ENCODE measurements at regions not wholly inside any gene's neighbourhood (a gene's known extent, or its start where the extent isn't known, plus 50 kb on each side); places are given as distances from the start of the nearest gene placed in this dataset.
A peak's percentile ranks its signal among the peaks of the same experiment; 100 is the strongest.

GRCh38 chr6:113414511-113414910 is 442.6 kb upstream of the MARCKS start:
- Histone ChIP-seq H3K27me3 (ENCODE audit: insufficient read depth, low read depth, severe bottlenecking) (no peaks in the 10 kb centered on the region), H3K4me3 (ENCODE audit: low read depth, low read length) (no peak overlapping the region), H3K36me3 (no peaks in the 10 kb centered on the region), H3K9me3 (ENCODE audit: severe bottlenecking) (no peaks in the 10 kb centered on the region), H3K27ac (no peak overlapping the region)
- TF ChIP-seq, protein P1, sequence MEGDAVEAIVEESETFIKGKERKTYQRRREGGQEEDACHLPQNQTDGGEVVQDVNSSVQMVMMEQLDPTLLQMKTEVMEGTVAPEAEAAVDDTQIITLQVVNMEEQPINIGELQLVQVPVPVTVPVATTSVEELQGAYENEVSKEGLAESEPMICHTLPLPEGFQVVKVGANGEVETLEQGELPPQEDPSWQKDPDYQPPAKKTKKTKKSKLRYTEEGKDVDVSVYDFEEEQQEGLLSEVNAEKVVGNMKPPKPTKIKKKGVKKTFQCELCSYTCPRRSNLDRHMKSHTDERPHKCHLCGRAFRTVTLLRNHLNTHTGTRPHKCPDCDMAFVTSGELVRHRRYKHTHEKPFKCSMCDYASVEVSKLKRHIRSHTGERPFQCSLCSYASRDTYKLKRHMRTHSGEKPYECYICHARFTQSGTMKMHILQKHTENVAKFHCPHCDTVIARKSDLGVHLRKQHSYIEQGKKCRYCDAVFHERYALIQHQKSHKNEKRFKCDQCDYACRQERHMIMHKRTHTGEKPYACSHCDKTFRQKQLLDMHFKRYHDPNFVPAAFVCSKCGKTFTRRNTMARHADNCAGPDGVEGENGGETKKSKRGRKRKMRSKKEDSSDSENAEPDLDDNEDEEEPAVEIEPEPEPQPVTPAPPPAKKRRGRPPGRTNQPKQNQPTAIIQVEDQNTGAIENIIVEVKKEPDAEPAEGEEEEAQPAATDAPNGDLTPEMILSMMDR (IDR thresholded peaks at IDR 0.05; ENCODE audit: low read depth, low read length): no peak
- peak; percentile 9 for DNase-seq

GRCh38 chr6:113416170-113416569 is 441.0 kb upstream of the MARCKS start:
- TF ChIP-seq, protein P1 (IDR thresholded peaks at IDR 0.05; ENCODE audit: low read depth, low read length): no peak
- no peaks in the 10 kb centered on the region for H3K27me3 ChIP-seq (ENCODE audit: insufficient read depth, low read depth, severe bottlenecking)
- H3K36me3 ChIP-seq: no peaks in the 10 kb centered on the region
- no peak for DNase-seq
- H3K27ac ChIP-seq: no peak overlapping the region
- H3K9me3 ChIP-seq (ENCODE audit: severe bottlenecking): no peaks in the 10 kb centered on the region
- H3K4me3 ChIP-seq (ENCODE audit: low read depth, low read length): no peak overlapping the region

DNA sequence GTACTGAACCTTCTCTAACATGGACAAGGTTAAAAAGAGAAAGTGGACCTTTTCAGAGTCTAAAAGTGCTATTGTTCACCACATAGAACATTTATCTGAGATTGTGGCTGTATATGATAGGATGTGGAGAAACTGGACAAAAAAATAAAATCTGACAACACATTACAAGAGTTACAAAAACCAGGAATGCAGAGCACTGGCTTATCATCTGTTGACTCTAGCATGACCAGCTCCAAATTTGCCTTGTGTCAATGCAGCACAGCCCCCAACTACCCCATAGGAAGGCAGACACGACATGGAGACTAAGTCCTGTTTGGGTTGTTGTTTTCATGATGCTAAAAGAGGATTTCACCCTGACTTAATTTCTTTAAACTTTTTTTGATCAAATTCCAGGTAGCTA is 436.9 kb upstream of the MARCKS start:
- H3K9me3 ChIP-seq (ENCODE audit: severe bottlenecking): no peaks in the 10 kb centered on the region
- TF ChIP-seq, protein P1 (IDR thresholded peaks at IDR 0.05; ENCODE audit: low read depth, low read length): no peak

GRCh38 chr6:113421997-113422396 is 435.1 kb upstream of the MARCKS start:
- H3K9me3 ChIP-seq (ENCODE audit: severe bottlenecking): no peaks in the 10 kb centered on the region
- TF ChIP-seq, protein P1 (IDR thresholded peaks at IDR 0.05; ENCODE audit: low read depth, low read length): no peak
- H3K27ac ChIP-seq: no peak overlapping the region
- no peaks in the 10 kb centered on the region for H3K27me3 ChIP-seq (ENCODE audit: insufficient read depth, low read depth, severe bottlenecking)
- no peak for DNase-seq
- no peaks in the 10 kb centered on the region for H3K36me3 ChIP-seq
- no peak overlapping the region for H3K4me3 ChIP-seq (ENCODE audit: low read depth, low read length)

More for the DNA sequence above, 436.9 kb upstream of the MARCKS start:
- no peaks in the 10 kb centered on the region for H3K36me3 ChIP-seq
- no peaks in the 10 kb centered on the region for H3K27me3 ChIP-seq (ENCODE audit: insufficient read depth, low read depth, severe bottlenecking)
- no peak for DNase-seq
- H3K4me3 ChIP-seq (ENCODE audit: low read depth, low read length): no peak overlapping the region
- H3K27ac ChIP-seq: no peak overlapping the region

DNA sequence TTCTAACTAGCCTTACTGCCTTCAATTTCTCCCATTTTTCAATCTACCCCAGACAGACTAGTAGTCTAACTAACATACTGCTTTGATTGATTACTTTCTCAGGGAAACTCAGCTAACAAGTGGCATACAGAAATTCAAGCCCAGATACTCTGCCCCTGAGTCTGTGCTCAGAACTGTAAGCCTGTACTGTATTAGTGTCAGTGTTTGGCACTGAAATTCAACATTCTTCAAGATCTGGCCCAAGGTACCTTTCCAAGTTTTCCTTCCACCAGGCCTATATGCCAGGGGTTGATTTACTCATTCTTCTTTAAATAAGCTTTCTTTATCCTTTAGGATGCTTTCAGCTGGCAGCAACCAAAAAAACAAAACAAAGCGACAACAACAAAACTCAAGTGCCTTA is 433.2 kb upstream of the MARCKS start:
- H3K27ac ChIP-seq: no peak overlapping the region
- TF ChIP-seq, protein P1 (IDR thresholded peaks at IDR 0.05; ENCODE audit: low read depth, low read length): no peak
- no peak overlapping the region for H3K4me3 ChIP-seq (ENCODE audit: low read depth, low read length)
- no peaks in the 10 kb centered on the region for H3K9me3 ChIP-seq (ENCODE audit: severe bottlenecking)
- no peaks in the 10 kb centered on the region for H3K27me3 ChIP-seq (ENCODE audit: insufficient read depth, low read depth, severe bottlenecking)
- DNase-seq: no peak
- no peaks in the 10 kb centered on the region for H3K36me3 ChIP-seq

GRCh38 chr6:113425977-113426660 is 431.0 kb upstream of the MARCKS start:
- peak; percentile 24 for DNase-seq
- Histone ChIP-seq H3K27ac (no peak overlapping the region), H3K36me3 (no peaks in the 10 kb centered on the region), H3K27me3 (ENCODE audit: insufficient read depth, low read depth, severe bottlenecking) (no peaks in the 10 kb centered on the region), H3K4me3 (ENCODE audit: low read depth, low read length) (no peak overlapping the region), H3K9me3 (ENCODE audit: severe bottlenecking) (no peaks in the 10 kb centered on the region)
- TF ChIP-seq, protein P1 (IDR thresholded peaks at IDR 0.05; ENCODE audit: low read depth, low read length): no peak

Data from WERI-Rb-1 (cell line).